Pancreas (tissue), 10 donors: ENCODE measurements at regions not wholly inside any gene's neighbourhood (a gene's known extent, or its start where the extent isn't known, plus 50 kb on each side); places are given as distances from the start of the nearest gene placed in this dataset.
"Not testable (repeated sequence)": the region's sequence is repeated elsewhere in the genome, so short reads cannot be mapped to it uniquely, and the experiment has no call there.

Experiments
- ATAC-seq, 4 donors: fragments of 200-7000 bp; cut with Tn5 transposase; one replicate each; pipeline versions ENCODE4 v1.8.0 to v1.9.1; 2020; ENCODE audit warnings: mild to moderate bottlenecking in 4 of 4, moderate library complexity in 4 of 4
- DNase-seq, 6 donors: peaks; one replicate each; pipeline ENCODE4 v3.0.0-alpha.2; 2020
- FAIRE-seq: peaks from 2 replicates; lab custom pipeline; 2012; peaks lifted over from hg19 to GRCh38; lab: Jason Lieb, UNC
- H3K27ac ChIP-seq, 4 donors: fragments of 200-600 bp; sonication (generic); 1 replicate in 3 of 4; 2 replicates in 1 of 4; pipeline versions ENCODE4 v1.5.0 to v1.8.0; 2020
- H3K27me3 ChIP-seq, 4 donors: fragments of 200-600 bp; one replicate each; pipeline ENCODE4 v1.8.0; 2021
- H3K36me3 ChIP-seq, 3 donors: fragments of 200-600 bp; sonication (generic) in 1 of 3; one replicate each; pipeline versions ENCODE4 v1.5.0 to v1.8.0; 2020 to 2021
- H3K4me1 ChIP-seq, 3 donors: fragments of 200-600 bp; one replicate each; pipeline ENCODE4 v1.8.0; 2021
- H3K4me3 ChIP-seq, 4 donors: fragments of 200-600 bp; sonication (generic) in 2 of 4; one replicate each; pipeline versions ENCODE4 v1.5.0 to v1.8.0; 2020 to 2021
- H3K9me3 ChIP-seq, 4 donors: fragments of 200-600 bp; one replicate each; pipeline ENCODE4 v1.8.0; 2021
- WGBS, 2 donors: extraction: QIAGEN DNeasy Blood & Tissue Kit; methylation state at CpG; one replicate each; pipeline ENCODE4 v1.1.7; 2013; 5-methylcytosine and 5-hydroxymethylcytosine counted together
- intact Hi-C, 3 donors: fragments of 100-400 bp; cut with DNase I; formaldehyde crosslinking; loops; one replicate each; pipeline versions ENCODE4 v1.11.1 to v1.14.2; 2022
- TF ChIP-seq, protein P1 (sequence below), 4 donors: fragments of 200-600 bp; sonication (generic) in 3 of 4; IDR thresholded peaks; one replicate each; pipeline versions ENCODE4 v1.5.0 to v1.8.0; 2021; ENCODE audit warnings: antibody characterized with exemption in 4 of 4
- donor health status: healthy with polysubstance abuse.
- donor health status: DM: no; HTN: no; CAD: no; lungs with moderate emphysema.
- donor health status: DM: no; HTN: no; CAD: no.
- donor health status: control.
- donor health status: control.
- donor health status: Bipolar disorder and iron deficiency.
- donor health status: DM: yes; HTN: yes; CAD: no.
- donor health status: DM: no; HTN: no; CAD: no.
- donor health status: DM: no; HTN: no; CAD: no.
- donor health status: DM: yes; HTN: yes; CAD: no.

DNA sequence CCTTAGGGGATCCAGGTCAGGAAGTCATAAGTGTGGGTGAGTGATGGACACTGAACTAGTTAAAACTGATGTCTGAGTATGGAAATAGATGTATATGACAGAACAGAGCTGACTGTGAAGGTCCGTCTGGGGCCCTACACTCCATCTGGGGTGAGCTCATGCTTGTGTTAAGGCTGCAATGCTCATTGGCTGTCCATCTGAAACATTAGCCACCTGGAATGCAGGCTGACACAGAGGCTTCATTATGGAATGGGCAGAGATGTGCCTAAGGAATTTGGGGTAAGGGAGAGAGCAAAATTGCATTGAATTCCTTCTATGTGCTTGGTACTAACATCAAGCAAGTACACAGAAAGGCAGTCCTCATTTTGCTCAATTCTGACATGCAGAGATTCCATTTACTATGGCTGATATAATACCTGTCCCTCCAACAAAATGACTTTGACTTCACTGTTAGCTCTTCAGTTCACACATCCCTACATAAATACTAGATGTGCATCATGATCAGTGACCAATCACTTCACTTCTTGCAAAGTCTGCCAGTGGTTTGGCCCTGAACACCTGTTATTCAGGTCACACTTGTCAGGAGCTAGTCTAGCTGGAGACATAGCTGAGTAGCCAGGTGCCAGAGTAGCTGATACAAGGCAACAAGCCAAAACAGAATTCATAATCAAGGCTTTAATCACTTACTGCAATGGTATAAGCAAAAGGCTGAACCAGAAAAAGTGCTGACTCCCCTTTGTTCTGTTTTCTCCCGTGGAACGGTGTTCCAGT is 128.9 kb upstream of the VWC2 start:
- DNase-seq (no peak), FAIRE-seq (no peak), ATAC-seq (no peak)
- Histone ChIP-seq H3K4me1 (no peaks in the 10 kb centered on the region), H3K9me3 (no peaks in the 10 kb centered on the region), H3K27ac (no peak overlapping the region), H3K27me3 (no peaks in the 10 kb centered on the region), H3K4me3 (no peak overlapping the region), H3K36me3 (no peaks in the 10 kb centered on the region)
- TF ChIP-seq, protein P1, sequence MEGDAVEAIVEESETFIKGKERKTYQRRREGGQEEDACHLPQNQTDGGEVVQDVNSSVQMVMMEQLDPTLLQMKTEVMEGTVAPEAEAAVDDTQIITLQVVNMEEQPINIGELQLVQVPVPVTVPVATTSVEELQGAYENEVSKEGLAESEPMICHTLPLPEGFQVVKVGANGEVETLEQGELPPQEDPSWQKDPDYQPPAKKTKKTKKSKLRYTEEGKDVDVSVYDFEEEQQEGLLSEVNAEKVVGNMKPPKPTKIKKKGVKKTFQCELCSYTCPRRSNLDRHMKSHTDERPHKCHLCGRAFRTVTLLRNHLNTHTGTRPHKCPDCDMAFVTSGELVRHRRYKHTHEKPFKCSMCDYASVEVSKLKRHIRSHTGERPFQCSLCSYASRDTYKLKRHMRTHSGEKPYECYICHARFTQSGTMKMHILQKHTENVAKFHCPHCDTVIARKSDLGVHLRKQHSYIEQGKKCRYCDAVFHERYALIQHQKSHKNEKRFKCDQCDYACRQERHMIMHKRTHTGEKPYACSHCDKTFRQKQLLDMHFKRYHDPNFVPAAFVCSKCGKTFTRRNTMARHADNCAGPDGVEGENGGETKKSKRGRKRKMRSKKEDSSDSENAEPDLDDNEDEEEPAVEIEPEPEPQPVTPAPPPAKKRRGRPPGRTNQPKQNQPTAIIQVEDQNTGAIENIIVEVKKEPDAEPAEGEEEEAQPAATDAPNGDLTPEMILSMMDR (IDR thresholded peaks at IDR 0.05) = no peak
- WGBS, 2 donors = 60 to 69% methylated on average over 3 of the region's 3 CpGs
- intact Hi-C loops = no loop called here

DNA sequence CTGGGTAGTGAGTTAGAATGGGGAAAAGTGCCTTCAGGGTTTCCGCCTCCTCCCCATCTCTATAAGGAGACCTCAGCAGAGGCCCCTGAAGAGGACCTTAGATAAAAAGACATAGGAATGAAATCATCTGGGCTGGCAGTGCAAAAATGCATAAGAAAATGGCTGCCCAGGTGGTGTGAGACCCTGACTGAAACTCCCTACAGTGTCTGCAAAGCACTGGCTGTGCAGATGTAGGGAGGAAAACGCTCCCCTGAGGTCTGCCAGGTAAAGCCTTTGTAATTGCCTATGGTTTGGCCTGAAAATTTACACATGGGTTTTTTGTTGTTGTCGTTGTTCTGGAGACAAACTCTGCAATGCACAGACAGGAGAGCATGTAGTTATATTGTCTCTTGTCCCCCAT is 128.1 kb upstream of the VWC2 start:
- no peaks in the 10 kb centered on the region for H3K36me3 ChIP-seq
- intact Hi-C loops = no loop called here
- ATAC-seq (no peak), FAIRE-seq (no peak), DNase-seq (no peak)
- H3K27ac ChIP-seq = no peak overlapping the region
- no peak overlapping the region for H3K4me3 ChIP-seq
- 77 to 79% methylated on average over 3 of the region's 3 CpGs for WGBS, 2 donors
- no peaks in the 10 kb centered on the region for H3K9me3 ChIP-seq
- H3K4me1 ChIP-seq = no peaks in the 10 kb centered on the region
- TF ChIP-seq, protein P1 (IDR thresholded peaks at IDR 0.05) = no peak
- H3K27me3 ChIP-seq = no peaks in the 10 kb centered on the region

DNA sequence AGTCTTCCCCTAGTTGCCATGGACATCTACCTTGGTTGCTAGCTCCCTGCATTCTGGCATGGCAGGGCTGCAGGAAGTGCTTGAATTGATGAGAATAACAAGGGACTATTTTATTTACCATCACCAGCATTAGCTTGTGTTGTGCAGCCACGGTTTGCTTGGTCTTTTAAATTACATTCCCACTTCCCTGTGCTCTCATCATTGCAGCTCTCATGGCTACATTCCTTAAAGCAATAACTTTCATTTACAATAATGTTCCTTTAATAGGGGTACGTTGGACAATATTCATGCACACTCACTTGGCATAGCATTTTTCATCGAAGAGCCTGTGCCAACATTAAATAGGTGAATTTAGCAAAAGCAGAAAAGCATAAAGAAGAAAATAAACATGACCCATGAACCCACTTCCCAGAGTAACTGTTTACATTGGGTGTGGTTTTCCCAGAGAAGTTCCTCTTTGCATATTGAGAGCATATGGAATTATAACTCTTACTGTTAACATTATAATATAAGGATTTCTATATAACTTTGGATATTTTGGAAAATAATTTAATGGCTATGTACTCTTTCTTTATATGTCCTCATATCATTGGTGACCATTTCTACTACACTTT is 113.2 kb upstream of the VWC2 start:
- no peaks in the 10 kb centered on the region for H3K9me3 ChIP-seq
- 41 to 42% methylated on average over 3 of the region's 3 CpGs for WGBS, 2 donors
- no peaks in the 10 kb centered on the region for H3K4me1 ChIP-seq
- FAIRE-seq = no peak
- H3K27me3 ChIP-seq = no peaks in the 10 kb centered on the region
- ATAC-seq = no peak
- intact Hi-C loops = no loop called here
- TF ChIP-seq, protein P1 (IDR thresholded peaks at IDR 0.05) = no peak
- H3K4me3 ChIP-seq = no peak overlapping the region
- H3K36me3 ChIP-seq = no peaks in the 10 kb centered on the region
- H3K27ac ChIP-seq = no peak overlapping the region
- DNase-seq = no peak

DNA sequence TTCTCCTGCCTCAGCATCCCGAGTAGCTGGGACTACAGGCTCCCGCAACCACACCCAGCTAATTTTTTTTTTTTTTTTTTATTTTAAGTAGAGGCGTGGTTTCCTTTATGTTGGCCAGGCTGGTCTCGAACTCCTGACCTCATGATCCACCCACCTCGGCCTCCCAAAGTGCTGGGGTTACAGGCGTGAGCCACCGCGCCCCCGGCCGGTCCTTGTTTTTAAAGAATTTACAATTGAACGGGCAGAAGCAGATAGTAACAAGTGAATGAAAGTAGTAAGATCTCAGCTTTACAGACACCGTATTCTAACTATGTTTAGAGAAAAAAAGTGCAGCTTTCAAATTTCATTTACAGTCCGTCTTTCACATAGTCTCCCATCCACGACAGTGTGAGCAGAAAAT is 112.5 kb upstream of the VWC2 start:
- ATAC-seq (no peak), DNase-seq (no peak), FAIRE-seq (no peak)
- H3K4me3 ChIP-seq = no peak overlapping the region
- TF ChIP-seq, protein P1 (IDR thresholded peaks at IDR 0.05) = no peak
- no peaks in the 10 kb centered on the region for H3K27me3 ChIP-seq
- no peaks in the 10 kb centered on the region for H3K9me3 ChIP-seq
- H3K27ac ChIP-seq = no peak overlapping the region
- no peaks in the 10 kb centered on the region for H3K36me3 ChIP-seq
- 83 to 87% methylated on average over 14 of the region's 14 CpGs for WGBS, 2 donors
- no peaks in the 10 kb centered on the region for H3K4me1 ChIP-seq
- intact Hi-C loops = no loop called here

DNA sequence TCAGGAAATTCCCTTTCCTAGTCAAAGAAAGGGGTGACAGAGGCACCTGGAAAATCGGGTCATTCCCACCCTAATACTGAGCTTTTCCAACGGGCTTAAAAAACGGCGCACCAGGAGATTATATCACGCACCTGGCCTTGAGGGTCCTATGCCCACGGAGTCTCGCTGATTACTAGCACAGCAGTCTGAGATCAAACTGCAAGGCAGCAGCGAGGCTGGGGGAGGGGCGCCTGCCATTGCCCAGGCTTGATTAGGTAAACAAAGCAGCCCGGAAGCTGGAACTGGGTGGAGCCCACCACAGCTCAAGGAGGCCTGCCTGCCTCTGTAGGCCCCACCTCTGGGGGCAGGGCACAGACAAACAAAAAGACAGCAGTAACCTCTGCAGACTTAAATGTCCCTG is 107.5 kb upstream of the VWC2 start:
- intact Hi-C loops, H3K9me3 ChIP-seq, ATAC-seq, H3K36me3 ChIP-seq, H3K4me3 ChIP-seq, H3K4me1 ChIP-seq, FAIRE-seq, H3K27ac ChIP-seq, H3K27me3 ChIP-seq, DNase-seq: not testable (repeated sequence)
- WGBS, 2 donors = 48 to 52% methylated on average over 10 of the region's 10 CpGs
